ENCODE measurements at regions not wholly inside any gene's neighbourhood (a gene's known extent, or its start where the extent isn't known, plus 50 kb on each side); places are given as distances from the start of the nearest gene placed in this dataset.

DNA sequence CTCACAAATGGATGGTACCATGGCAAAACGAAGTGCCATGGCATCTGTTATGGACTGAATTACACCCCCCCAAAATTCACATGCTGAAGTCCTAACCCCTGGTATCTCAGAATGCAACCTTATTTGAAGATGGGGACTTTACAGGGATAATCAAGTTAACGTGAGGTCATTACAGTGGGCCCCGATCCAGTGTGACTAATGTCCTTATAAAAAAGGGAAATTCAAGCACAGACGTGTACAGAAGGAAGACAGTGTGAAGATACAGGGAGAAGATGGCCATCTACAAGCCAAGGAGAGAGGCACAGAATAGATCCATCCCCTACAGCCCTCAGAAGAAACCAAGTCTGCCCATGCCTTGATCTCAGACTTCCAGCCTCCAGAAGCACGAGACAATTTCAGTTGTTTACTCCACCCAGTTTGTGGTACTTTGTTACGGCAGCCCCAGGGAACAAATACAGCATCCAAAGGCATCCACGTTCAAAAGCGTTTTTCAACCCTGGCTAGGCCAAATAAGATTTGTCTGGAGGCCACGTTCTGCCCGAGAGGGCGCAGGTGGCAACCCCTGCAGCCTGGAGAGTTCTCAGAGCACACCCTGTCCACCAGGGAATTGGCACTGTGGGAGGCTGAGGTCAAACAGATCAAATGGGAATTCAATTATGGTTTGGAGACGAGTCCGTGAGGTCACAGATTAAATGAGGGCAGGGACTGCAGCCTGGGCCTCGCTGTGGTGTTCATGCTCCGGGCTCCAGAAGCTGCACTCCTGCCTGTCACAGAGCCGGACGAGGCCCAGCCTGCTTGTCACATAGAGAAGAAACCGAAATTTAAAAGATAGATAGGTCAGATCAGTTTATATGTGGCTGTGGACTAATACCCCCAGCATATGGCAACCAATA is 494.8 kb downstream of the SHQ1 start (continued):
- TF ChIP-seq EGR1 (IDR thresholded peaks at IDR 0.05; ENCODE audit: borderline replicate concordance, low read depth, low read length) (no peak), TCF12 (IDR thresholded peaks at IDR 0.05; ENCODE audit: low read depth, low read length) (no peak), RAD21 (IDR thresholded peaks at IDR 0.05 in 1 of 2, conservative IDR thresholded peaks at IDR 0.05 in 1 of 2; ENCODE audit: low read depth in 2 of 2, low read length in 2 of 2) (no peak), RFX5 (IDR thresholded peaks at IDR 0.05; ENCODE audit: borderline replicate concordance, low read depth, low read length) (no peak)

Measured in H1 (cell line).